ENCODE measurements at regions not wholly inside any gene's neighbourhood (a gene's known extent, or its start where the extent isn't known, plus 50 kb on each side); places are given as distances from the start of the nearest gene placed in this dataset.

- no peak for DNase-seq (ENCODE audit: low spot score)
Observed at GRCh38 chr2:147648471-147648870, 196.4 kb upstream of the ACVR2A start.

- no peak for DNase-seq (ENCODE audit: low spot score)
Observed at GRCh38 chr2:147647816-147648215, 197.0 kb upstream of the ACVR2A start.

DNA sequence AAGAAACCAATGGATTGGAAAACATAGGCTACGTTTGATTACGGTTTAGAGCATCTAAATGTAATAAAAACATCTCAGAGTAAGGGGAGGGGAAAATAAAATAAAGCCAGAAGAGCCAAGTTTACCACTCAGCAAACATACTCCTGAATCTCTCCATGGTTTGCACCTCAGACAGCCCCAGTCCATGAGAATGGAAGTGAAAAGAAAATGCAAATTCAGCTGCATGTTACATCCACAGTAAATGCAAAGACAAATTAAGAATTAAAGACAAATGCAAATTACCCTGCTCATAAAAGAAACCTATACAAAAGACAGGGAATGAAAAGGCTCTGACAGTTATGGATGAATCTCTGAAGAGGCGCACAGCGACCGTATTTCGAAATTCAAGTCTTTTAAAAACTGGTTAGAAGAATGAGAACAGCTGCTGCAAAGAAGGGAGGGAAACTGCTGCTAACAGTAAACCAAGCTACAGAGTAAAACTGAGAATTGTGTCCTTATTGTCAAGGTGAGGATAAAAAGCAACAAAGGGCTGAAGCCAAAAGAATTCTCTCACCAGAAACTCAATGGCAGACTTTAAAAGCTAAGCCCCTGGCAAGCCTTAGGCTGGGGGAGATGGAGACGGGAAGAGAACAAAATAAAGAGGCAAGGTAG, 197.9 kb upstream of the ACVR2A start:
- DNase-seq (ENCODE audit: low spot score): no peak

DNA sequence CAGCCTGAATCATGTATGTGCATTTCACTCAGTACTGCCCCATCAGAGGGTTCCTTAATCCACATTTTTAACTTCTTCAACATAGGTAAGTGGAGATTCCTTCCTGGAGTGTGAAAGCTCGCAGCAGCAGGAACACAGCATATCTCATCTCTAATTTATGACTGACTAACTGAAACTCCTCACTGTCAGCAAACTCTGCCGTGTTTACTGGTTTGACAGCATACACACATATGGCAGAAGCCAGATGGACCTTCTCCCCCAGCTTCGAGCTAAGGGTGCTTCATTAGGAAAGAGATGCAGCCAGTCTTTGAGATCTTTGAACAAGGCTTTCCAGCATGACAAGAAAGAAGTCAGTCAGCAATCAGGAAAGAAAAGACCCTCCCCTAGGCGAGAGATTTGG, 200.3 kb upstream of the ACVR2A start:
- DNase-seq (ENCODE audit: low spot score): no peak

- DNase-seq (ENCODE audit: low spot score): no peak
Observed at GRCh38 chr2:147642765-147643164, 202.1 kb upstream of the ACVR2A start.

- DNase-seq (ENCODE audit: low spot score): no peak
Observed at GRCh38 chr2:147641651-147642050, 203.2 kb upstream of the ACVR2A start.

GRCh38 chr2:147639891-147640290, 204.9 kb upstream of the ACVR2A start:
- DNase-seq (ENCODE audit: low spot score): no peak

DNA sequence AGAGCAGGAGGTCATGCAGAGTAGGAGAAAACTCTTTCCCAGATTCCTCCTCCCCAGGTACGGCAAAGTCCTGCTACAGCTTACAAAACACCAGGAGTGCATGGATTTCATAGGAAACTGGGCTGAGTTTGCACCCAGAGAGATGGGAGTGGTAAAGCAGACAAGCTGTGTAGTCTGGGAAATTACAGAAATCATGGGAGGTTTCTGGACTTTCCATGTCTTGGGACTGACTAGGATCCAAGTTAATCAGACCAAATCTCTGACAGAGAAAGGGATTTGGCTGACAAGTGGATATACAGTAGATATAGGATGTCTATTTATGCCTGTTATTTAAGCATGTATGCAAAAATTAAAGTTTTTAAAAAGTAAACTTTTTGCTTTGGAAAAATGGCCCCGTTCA, 205.4 kb upstream of the ACVR2A start:
- no peak for DNase-seq (ENCODE audit: low spot score)

DNA sequence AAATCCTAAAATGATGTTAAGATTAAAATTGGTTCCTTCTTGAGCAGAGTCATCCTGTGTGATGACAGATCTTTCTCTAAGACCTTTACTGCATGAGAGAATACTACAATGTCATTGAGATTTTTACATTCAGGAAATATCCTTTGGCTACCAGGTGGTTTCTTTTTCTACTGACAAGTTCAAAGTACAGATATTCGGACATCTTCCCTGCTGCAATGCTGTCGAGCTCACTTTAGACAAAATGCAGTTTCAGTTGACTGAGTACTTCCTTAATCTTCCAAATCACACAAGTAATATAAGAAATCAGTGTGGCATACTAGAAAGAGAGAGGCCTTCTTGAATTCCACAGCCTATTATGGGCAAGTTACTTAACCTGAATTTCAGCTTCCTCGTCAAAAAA, 207.9 kb upstream of the ACVR2A start:
- DNase-seq (ENCODE audit: low spot score): no peak

DNA sequence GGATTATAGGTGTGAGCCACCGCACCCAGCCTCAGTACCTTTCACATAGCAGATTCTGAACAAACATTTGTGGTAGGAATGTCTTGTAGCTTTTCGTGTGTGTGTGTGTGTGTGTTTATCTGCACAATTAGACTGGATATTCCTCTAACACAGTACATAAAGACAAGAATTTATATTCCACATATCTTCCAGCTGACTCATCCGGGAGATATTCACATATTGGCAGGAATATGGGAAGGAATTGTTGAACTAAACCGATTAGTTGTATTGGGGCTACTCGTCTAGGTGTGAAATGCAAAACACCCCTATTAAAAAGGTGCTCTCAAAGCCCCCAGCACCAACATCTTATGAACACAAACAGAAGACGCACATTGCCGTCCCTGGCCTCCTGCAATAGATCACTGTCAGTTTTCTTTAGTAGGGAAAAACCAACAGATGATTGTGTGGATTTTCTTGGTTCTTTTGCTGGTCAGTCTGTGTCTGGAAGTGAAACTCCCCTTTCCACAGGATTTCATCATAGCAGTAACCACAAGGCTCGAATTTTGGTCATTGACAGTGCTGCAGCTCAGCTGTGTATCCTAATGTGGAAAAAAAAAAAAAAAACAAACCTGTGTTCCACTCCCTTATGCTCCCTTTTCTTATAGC, 208.5 kb upstream of the ACVR2A start:
- peak; percentile 66 for DNase-seq (ENCODE audit: low spot score)

GRCh38 chr2:147634826-147635225, 210.0 kb upstream of the ACVR2A start:
- no peak for DNase-seq (ENCODE audit: low spot score)

DNA sequence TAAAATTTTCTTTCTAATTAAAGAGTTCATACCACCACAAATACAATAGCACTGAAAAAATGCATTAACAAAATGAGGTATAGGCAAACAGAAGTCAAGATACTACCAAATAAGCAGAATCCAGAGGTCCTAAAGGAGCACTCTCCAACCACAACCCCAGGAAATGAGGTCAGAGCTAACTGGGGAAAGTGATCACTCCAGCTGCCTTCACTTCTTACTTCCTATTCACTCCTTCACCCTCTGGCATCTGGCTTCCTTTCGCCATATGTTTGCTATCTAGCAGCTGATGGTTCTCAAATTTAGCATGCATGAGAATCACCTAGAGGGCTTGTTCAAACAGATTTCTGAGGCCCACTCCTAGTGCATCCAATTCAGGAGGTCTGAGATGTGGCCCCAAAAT, 212.6 kb upstream of the ACVR2A start:
- DNase-seq (ENCODE audit: low spot score): no peak

DNA sequence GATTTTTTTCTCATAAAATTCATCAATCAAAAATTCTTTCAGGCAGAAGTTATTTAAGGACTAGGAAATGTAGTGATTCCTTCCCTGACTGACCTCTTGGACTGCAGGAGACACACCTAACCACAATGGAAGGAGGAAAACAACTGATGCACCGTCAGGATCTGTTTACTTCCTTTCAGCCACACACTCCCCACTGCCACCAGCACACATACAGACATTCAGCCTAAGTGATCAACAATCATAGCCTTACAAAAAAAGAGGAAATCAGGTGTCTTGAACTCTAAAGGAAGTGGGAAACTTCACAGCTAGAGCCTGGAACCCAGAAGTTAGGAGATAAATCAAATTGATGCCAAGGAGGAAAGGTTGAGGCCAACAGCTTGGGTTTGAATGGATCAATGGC, 213.5 kb upstream of the ACVR2A start:
- no peak for DNase-seq (ENCODE audit: low spot score)

GRCh38 chr2:147630585-147630984, 214.2 kb upstream of the ACVR2A start:
- DNase-seq (ENCODE audit: low spot score): peak; percentile 27

DNA sequence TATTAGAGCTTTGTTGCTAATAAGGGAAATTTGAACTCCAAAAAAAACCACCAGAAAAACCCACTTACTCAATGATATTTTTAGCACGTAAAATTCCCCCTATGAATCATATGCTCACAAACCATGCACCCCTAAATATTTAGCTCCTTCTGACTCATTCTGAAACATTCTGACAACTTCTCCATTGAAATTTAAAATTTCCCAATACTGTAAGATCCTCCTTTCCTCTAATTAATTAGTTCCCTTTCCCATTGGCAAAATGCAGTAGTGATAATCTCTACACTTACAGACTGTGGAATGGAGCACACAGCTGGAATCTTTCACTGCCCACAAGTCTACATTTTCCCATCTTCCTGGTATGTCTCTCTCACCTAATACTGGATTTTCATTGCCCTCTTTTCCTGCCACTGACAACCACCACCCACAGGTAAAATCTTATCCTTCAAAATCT, 215.8 kb upstream of the ACVR2A start:
- no peak for DNase-seq (ENCODE audit: low spot score)

DNA sequence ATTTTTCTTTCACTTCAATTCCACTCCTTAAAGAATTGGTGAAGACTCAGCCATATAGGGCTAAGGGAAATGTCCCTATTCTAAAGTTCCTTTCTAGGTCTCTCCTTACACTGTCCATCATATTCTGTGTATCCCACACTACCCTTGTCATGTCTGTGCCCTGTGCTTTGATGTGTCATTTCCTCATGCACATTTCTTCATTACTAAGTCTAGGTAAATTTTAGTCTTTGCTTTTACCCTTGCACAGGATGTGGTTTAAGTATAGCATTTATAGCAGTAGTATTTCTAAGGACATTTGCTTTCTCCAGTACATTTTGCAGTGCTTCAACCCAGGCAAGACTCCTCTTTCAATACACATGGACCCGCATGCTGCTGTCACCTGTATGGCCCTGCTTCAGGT, 221.5 kb upstream of the ACVR2A start:
- DNase-seq (ENCODE audit: low spot score): peak; percentile 38

- DNase-seq (ENCODE audit: low spot score): no peak
Observed at GRCh38 chr2:147621656-147622197, 223.1 kb upstream of the ACVR2A start.

DNA sequence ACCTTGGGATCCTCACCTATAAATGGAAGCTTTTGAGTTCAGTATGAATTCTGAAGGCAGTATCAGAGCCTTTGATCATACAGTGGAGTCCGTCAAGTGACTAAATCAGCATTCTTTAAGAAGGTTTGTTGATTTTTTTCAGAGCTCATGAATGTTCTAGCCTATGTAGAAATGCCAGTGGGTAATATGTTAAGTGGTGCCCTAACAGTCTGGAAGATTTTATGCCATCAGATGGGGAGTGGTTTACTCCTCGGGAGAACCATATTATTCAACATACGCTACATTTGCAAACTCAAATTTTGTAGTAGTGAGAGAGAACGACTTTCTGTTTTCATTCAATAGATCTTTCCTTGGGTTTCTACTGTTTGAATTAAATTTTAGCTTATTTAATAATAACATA, 225.0 kb upstream of the ACVR2A start:
- DNase-seq (ENCODE audit: low spot score): no peak

GRCh38 chr2:147615726-147616125, 229.1 kb upstream of the ACVR2A start:
- DNase-seq (ENCODE audit: low spot score): no peak

DNA sequence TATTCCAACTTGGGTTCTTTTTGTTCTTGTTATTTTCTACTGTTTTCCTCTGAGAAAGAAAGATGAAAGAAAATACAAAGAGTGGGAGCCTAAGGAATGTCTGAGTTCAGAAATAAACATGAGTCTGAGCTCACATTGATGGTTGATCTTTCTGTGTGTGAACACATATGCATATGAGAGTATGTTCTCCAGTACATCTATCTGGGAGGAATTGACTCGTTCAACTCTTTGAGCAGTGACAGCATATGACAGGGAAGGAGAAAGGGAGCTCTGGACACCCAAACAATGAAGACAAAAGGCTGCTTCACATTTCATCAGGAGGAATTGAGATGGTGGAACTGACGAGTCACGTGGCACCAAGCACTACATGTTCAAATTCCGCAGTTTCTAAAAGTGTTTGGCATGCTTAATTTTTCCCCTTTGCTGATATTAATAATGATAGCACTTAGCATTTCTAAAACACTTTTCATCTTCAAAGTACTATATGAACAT, 229.8 kb upstream of the ACVR2A start:
- DNase-seq (ENCODE audit: low spot score): no peak

DNA sequence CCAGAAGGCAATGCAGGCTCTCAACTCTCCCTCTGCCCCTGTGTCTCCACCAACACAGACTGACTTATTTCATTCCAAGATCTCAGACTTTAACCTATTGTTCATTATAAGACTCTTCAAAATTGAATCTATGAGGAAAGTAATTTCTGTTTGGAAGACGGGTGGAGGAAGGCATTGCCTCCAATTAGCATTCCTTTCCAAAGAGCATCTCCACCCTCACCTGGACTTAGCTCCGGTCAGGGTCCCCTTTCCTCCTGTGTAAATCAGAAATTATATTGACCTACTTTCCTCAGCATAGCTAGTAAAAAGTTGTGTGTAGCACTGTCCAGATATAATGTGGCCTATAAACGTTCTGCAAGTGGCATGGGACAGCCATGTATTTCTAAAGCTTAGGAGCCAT, 230.4 kb upstream of the ACVR2A start:
- no peak for DNase-seq (ENCODE audit: low spot score)

- no peak for DNase-seq (ENCODE audit: low spot score)
Observed at GRCh38 chr2:147610496-147611040, 234.3 kb upstream of the ACVR2A start.

- no peak for DNase-seq (ENCODE audit: low spot score)
Observed at GRCh38 chr2:147609301-147609700, 235.5 kb upstream of the ACVR2A start.
